Superior temporal gyrus (tissue), 1 donor: ENCODE measurements at regions not wholly inside any gene's neighbourhood (a gene's known extent, or its start where the extent isn't known, plus 50 kb on each side); places are given as distances from the start of the nearest gene placed in this dataset.

Experiments used
- DNase-seq: peaks from one replicate; pipeline ENCODE4 v3.0.0-alpha.2; 2016; ENCODE audit errors: extremely low spot score

DNA sequence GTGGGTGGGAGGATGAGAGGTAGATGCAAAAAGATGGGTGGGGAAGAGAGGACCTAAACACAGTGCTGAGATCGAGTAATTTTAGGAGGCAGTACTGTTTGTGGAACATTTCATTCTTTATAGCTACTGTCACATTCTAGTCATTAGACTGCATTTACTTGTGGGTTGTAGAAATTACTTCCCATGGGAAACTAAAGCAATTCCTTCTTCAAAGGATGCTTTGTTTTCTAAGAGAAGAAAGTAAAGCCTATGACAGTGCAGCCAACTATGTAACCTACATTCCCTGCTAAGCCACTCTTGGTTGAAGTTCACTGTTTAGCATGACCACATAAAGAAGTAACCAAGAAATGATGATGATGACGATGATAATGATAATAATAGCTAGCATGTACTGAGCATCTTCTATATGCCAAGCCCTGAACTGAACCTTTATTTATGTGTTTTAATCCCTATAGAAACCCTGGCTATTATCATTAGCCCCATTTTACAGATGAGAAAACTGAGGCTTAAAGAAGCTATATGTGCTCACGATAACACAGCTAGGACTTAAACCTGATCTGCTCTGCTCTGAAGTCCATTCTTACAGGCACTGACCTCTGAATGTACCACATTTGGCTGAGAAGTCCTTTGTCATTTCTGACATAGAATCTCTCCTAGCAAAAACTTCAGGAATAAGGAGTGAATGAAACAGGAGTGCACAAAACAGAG is 114.5 kb upstream of the KIT start:
- no peak for DNase-seq

DNA sequence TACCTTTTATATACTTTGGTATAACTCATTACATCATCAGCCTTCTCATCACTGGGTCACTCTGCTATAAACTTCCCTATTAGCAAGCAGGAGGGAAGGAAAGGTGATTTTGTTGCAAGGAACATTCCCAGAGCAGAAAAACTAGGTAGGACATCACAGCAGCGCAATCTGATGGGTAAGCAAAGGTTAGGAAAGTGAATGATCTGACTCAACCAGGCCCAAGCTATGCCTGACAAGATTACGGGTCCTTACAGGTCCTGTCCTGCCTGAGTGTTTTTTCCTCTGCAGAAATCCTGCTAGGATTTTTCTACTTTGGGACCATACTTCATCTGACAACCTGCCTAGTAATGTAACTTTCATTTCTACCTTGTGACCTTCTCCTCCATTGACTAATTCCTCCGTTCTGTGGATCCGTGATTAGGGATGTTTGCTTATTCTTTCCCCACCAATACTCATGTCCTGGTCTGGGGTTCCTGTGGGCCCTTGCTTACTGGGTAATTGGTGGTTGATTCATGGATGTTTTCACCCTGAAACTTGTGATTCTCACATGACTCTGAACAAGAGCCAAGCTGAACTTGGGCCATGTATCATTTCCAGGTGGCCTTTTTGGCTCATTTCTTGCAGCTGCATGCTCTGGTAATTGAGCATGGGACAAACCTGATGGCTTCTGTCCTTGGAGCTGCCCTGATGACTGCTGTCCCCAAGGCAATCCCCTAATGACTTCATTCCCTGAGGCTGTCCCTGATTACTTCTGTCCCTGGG is 111.9 kb upstream of the KIT start:
- DNase-seq, result no peak

DNA sequence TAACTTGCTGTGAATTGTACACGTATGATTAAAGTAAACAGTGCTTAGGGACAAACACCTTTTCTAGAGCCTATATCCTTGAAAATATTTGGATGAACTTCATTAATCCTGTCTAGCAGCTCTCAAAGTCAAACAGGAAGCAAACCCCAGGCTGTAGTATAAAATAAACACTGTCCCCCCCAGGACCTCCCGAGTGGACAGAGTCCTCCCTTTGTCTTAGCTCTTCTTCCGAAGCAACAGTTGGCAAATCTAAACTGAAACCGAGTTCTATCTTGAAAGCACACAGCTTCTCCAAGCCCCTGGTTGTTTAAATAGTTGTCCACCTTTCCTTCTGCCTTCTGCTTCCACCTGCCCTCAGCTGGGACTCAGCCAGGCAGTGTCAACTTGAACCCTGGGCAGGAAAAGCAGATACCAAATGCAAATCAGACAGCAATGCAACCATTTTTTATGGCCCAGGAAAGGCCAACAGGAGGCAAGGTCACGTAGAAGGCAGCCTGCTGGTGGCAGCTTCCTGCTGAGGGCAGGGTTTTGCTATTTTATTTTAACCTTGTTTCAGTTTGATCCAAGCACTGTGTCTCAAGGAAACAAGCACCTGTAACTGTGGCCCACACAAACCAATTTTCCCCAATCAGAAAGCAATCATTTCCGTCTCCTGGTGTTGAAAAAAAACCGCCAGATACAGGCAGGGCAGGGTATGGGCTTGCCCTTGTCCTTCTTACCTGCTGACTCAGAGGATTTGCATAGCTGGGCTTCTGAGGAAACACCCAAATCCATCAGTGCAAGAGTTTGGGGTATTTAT is 110.3 kb upstream of the KIT start:
- DNase-seq, result no peak

DNA sequence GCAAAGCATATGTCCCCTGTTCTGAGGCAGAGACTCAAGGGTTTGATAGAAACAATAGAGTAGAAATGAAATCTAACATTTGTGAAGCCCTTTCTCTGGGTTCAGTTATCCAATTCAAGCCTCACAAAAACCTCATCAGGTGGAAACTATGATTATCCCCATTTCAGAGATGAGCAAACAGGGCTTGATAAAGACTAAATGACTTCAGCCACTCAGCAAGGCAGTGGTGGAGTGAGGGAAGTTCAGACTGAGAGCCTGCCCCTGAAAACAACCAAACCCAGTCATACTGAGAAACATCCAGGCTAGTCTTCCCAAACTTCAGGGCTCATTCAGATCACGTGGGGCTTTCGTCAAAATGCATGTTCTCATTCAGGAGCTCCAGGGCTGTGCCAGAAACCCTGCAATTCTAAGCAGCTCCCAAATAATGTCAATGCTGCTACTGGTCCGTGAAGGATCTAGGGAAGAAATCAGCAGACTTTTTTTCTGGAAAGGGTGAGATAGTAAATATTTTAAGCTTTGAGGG is 109.6 kb upstream of the KIT start:
- DNase-seq, result no peak

DNA sequence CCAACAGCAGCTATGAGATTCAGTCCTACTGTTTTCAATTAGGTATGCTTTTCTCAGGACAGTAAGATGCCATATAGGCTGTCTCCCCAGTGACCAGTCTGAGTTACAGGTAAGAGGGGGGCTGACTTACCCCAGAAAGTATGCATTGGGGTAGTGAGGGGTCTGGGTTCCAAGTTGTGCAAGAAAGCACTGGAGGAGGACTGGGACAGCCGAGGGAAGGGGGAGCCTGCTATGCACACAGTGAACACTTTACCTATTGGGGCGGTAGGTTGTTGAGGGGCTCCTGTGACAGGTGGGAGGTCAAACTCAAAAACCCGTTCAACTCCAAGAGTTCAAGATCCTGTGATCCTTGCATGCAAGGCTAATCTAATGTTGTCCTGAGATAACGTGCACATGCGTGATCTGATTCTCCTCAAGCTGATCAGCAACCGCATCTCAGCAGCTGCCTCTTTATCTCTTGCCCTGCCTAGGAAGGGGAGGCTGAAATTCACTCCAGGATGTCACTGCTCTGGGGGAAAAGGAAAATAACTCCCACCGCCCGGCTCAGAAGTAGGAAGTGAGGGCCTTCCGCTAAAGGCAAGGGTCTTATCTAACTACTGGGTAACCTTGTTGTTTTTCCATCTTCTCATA is 108.8 kb upstream of the KIT start:
- DNase-seq, result no peak

DNA sequence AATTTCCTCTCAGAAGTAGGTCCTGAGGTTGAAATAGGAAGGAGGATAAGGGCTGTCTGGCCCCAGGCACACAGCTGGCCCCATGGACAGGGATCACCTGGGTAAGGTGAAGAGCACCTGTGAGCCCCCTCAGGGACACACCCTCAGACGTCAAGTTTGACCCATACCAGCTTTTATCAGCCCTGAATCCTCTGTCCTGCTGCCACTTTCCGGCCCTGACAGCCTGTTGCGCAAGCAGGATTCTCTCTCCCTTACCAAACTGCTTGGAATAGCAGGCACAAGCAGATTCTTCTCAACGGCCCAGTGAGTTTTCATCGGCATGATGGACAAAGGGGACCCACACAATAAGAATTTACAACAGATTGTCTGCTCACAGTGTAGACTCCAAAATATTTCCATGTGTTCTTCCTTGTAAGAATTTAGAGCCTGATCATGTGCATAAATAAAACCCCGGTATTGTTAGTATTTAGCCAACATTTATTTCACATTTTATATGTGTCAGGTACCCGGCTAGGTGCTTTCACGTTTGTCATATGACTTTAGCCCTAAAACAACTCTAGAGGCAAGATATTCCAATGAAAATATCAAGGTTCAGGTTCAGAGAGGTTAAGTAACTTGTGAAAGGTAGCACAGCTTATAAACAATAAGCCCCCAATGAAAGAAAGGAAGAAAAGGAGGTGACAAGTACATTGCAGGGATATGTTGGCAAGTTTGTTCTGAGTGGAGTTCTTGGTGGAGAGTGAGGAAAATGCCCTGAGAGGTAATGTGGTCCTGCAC is 107.2 kb upstream of the KIT start:
- DNase-seq, result no peak

DNA sequence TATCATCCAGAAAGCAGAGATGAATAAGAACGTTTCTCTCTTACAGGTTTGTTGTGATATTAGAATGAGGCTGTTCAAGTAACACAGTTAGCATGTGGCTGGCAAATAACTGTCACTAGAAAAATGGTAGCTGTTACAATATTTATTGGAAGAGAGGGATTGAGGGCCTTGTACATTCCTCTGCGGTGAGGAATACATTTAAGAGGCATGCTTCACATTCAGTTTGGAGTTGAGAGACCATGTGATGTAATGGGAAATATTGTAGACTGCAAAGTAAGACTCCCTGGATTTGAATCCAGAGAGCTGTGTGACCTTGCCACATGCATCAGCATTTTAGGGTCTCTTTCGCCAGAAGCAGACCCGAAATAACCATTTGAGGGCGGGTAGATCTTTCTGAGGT is 104.8 kb upstream of the KIT start:
- DNase-seq, result no peak

DNA sequence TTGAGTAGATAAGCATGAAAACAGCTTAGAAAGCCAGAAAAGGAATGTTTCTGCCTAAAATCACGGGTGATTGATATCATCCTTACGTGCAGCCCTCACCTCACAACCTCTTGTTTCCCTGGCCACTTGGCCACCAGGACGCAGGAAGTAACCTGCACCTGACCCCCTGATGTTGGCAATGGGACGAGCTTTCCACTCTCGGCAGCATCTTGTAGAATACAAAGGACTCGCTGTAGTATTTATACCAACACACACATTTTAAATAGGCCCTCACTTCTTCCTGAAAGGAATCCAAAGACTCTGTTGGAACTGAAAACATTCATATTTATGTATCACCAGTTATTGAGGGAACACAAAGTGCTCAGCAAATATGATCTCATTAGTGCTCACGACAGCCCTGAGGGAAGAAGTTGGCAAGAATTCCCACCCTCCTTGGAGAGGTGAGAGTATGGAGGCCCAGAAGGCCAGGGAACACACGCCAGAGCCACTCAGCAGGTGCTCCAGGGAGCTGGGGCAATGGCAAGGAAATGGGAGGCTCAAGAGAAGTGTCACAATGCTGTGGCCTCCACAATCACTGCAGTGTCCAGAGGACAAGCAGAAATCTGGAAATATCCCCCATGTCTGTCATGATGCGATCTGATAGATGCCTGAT is 103.3 kb upstream of the KIT start:
- DNase-seq, result no peak

DNA sequence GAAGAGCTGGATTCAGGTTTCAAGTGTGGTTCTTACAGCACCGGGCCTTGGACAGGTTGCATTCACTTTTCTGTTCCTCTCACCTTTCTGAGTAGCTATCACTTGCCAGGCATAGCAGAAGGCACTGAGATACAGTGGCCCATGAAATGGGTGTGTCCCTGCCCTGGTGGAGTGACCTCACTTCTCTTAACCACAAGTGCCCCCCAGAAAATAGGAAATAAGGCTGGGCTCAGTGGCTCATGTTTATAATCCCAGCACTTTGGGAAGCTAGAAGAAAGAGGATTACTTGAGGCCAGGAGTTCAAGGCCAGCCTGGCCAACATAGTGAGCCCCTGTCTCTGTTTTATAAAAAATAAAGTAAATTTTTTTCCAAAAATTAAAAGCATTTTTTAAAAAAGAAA is 101.7 kb upstream of the KIT start:
- no peak for DNase-seq

DNA sequence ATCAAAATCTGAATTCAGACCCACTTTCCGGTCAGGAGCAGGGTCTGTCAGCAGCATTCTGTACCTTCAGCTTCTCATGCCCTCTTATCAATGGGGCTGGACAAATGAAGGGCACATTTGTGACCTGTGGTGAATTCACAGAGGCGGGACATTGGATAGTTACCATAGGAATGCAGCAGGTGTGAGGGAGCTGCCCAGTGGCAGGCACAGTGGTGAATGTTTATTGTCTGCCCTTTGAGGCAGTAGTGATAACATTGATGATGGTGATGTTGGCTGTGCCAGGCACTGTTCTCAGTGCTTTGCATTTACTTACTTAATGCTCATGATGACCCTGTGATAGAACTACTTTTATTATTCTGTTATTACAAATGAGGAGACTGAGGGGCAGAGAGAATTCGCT is 101.2 kb upstream of the KIT start:
- no peak for DNase-seq

DNA sequence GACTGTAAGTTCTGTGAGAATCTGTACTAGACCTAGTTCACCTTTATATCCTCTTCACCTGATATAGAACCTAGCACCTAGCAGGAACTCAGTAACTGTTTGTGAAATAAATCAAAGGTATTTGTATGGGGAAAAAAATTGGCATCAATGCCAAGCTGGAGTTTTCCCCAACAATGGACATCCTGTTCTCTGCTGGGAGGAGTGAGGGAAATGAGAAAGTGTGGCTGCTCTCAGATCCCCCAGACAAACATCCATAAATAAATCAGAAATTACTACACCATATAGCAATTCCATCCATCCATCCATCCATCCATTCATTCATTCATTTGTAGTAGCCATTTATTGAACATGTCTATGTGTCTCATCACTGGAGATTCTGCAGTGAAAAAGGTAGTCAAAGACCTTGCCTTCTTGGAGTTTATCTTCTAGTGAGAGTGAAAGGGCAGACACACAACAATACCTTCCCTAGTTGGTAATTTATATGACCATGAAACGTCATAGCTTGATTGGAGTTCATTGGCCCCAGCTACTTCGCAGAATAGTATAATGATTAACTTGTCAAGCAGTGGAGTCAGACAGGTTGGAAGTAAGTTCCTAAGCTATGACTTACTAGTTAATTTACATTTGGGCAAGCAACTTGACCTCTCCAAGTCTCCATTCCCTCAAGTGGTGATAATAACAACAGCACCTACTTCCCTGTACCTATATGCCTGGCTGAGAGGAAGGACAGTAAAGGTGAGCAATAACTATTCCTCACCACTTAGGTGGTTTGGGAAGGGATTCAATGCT is 98.7 kb upstream of the KIT start:
- no peak for DNase-seq

DNA sequence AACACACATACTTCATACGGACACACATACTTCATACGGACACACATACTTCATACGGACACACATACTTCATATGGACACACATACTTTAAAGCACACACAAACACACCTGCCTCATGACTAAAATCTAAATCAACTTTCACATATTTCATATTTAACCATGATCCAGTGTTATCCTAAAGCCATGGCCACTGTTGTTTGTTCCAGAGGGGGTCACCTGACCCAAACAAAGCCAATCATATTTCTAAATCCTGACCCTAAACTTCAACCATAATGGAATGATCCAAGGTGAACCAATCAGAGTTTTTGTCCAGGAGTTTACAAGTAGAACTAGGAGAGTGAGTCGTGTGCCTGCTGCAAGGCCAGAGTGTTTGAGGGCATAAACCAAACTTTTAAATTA is 97.2 kb upstream of the KIT start:
- DNase-seq, result no peak

DNA sequence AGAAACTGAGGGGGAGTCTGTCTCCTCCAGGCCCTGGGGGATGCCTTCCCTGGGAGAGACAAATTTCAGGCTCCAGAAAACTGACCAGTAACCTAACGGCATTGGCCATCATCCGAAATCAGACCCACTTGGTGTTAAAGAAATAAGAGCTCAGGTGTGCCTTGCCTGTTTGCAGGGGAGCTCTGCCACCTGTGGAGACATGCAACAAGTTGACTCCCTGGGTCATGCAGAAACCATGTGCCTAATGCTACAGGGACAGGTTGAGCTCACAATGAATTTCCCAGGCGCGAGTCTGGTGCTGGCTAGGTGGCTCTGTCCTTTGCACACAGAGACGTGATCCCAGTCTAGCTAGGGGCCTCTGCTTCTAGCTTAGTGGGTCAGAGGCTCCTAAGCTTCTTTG is 95.8 kb upstream of the KIT start:
- DNase-seq, result no peak

DNA sequence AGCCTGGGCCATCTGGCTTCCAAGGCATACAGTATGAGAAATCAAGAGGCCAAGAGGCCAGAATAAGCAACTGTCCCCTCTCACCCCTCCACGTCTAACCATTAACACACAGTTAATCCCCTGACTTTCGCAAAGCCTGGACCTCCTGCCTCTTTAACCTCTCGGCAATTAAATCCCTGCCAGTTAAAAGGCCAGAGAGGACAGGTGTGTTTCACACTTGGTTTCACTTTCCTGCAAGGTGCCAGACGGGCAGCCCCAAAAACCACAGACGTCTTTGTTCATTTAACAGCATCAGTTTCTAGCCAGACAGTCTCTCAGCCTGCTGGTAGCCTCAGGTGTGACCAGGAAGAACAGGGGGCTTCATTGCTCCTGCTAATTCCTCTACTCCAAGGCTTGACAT is 91.1 kb upstream of the KIT start:
- no peak for DNase-seq

DNA sequence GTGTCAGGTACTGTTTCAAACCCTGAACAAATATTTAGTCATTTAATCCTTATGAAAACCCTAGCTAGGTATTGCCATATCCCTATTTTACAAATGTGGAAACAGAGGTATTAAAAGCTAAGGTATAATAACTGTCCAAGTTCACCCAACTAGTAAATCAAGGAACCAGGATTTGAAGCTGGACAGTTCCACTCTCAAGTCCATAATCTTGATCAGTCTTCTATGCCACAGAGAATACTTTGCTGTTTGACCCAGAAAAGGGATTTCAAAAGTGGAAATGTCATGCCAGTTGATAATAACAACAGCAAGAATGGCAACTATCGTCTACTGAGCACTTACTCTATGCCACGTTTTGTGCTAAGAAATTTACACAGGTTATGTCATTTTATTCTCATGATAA is 90.4 kb upstream of the KIT start:
- no peak for DNase-seq

DNA sequence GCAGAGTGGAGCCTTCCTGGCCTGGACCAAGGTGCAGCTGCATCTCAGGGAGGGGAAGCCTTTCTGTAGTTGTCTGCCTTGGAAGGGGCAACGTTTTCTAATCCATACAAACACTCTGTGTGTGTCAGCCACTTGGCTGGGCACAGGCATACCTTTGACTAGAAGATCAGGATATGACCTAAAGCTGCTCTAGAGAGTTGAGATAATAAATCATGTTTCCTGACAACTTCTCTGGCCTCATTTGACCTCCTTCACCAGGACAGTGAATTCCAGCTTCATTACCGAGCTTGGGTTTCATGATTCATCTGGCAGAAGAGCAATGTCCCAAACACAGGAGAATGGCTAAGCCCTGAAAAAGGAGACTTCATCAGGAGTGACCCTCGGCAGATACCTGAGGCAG is 89.6 kb upstream of the KIT start:
- no peak for DNase-seq

DNA sequence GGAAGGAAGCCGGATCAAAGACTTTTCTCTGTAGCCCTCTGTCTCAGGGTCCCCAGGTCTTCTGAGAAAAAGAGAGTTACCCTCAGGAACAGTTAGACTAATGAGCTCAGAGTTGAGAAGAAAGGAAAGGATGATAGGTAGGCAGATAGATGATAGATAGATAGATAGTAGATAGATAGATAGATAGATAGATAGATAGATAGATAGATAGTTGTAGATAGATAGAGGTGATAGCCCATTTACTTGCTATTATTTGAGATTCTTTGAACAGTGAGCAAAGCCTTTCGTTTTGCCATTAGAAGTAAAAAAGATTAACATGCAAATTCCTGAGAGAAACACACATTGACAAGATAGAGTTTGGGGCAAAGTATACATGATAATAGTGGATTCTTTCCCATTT is 86.9 kb upstream of the KIT start:
- DNase-seq, result no peak

DNA sequence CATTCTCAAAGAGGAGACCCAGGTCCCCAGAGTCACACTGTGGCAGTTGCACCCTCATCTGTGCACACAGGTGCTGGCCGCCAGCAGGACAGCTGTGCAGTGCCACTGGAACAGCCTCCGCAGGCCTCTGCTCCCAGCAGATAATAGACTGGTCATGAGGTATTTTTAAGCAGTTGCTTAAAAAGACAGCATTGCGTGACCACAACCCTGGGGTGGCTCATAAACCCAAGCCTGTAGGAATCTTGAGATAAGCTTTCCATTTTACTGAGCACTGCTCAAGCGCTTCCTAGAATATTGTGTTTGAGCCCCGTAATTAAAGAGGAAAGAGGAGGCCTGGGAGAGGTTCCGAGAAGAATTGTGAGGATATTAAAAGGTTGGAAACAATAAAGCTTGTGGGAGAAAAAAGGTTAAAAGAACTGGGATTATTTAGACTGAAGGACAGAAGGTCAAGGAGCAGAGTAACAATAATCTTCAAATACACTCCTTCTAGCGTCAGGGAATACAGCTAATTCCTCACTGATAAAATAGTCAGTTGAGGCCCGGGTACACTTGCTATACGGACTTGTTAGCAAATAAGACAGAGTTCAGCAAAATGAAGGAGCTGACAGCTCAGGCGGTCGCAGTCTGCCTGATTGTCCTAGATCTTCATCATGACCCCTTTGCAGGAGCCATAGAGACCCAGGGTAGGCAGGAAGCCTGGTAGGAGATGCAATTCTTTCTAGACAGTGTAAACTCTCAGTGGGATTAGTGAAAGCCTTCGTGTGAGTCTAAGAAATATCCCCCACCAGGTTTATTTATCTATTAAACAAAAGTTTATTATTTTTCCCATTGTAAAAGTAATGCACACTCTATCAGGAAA is 86.2 kb upstream of the KIT start:
- DNase-seq, result no peak

DNA sequence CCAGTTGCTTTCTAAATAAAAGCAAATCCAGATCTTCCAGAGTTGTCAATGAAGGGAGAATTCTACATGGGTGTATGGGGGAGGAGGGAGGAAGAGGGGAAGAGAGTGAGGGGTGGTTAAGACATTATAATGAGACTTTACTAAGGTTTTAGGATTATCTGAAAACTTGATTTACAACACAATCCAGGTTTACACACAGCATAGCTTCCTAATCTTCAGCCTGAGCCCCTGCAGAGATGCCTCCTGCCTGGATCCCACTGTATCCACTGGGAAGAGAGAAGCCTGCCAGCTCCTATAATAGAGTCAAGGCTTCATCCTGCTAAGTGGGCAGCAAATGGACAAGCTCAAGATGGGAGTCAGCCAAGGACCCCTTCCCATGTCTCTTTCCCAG is 85.6 kb upstream of the KIT start:
- no peak for DNase-seq
